ENCODE measurements at regions not wholly inside any gene's neighbourhood (a gene's known extent, or its start where the extent isn't known, plus 50 kb on each side); places are given as distances from the start of the nearest gene placed in this dataset.

DNA sequence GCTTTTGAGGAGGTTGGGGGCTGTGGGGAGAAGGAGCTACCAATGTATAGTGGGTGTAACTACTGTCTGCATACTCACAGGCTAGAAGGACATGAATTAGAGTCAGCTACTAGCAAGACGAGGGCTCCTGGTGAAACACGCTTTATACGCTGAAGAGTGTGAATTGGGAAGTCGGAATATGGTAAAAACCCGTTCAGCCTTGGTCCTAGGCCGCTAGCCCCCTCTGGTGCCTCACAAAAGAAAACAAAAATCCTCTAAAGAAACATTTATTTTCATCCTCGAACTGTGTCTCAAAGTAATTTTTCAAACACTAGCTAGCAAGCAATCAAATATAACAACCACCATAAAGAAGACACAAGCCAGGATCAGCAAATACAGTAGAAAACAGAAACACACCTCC lies 338.1 kb upstream of the SEMA3C start:
- H3K27ac ChIP-seq, result no peak overlapping the region
- CTCF ChIA-PET, result interaction anchor here (0.8 to 0.9 kb wide), 2 partner anchors 10 to 303 kb away, joined by 3 read pairs; no protein-coding TSS in a partner anchor
- POLR2A ChIA-PET, result no interaction called here
- H3K9me3 ChIP-seq, result peaks cover 27% of the 10 kb centered on the region; the same call in 2 of the 3 replicates
- no peak overlapping the region for H3K4me3 ChIP-seq
- ATAC-seq (0 out of 6 replicates have a peak, but pooled peaks of 1 of the 2 experiments have one; percentile 30), DNase-seq (ENCODE audit: low read depth in 1 of 2, low spot score in 1 of 2) (peak in 1 of 2 experiments; percentile 52), FAIRE-seq (no peak)
- WGBS (ENCODE audit: missing lambda C conversion rate), result 66% methylated on average over 7 of the region's 7 CpGs
- no peak overlapping the region for H3K4me2 ChIP-seq
- no peaks in the 10 kb centered on the region for H3K4me1 ChIP-seq
- TF ChIP-seq ZNF302 (CRISPR knock-in tag; IDR thresholded peaks at IDR 0.05) (no peak), EHF (CRISPR knock-in tag; IDR thresholded peaks at IDR 0.05) (no peak), TP53 (CRISPR knock-in tag; IDR thresholded peaks at IDR 0.05) (no peak), RFX5 (IDR thresholded peaks at IDR 0.05) (no peak), RCOR1 (IDR thresholded peaks at IDR 0.05; ENCODE audit: low read depth, low read length) (no peak), HEYL (CRISPR knock-in tag; IDR thresholded peaks at IDR 0.05) (no peak), HOXA7 (CRISPR knock-in tag; IDR thresholded peaks at IDR 0.05) (no peak), GATA3 (IDR thresholded peaks at IDR 0.05; ENCODE audit: borderline replicate concordance) (no peak), JUN (IDR thresholded peaks at IDR 0.05) (no peak), TFCP2L1 (CRISPR knock-in tag; IDR thresholded peaks at IDR 0.05) (no peak), FOSB (CRISPR knock-in tag; IDR thresholded peaks at IDR 0.05) (no peak), ZFP36 (IDR thresholded peaks at IDR 0.05; ENCODE audit: borderline replicate concordance, partially characterized antibody) (no peak), RARB (CRISPR knock-in tag; IDR thresholded peaks at IDR 0.05) (no peak), SMC3 (IDR thresholded peaks at IDR 0.05) (peak; percentile 55), BHLHE40 (IDR thresholded peaks at IDR 0.05; ENCODE audit: low read depth, low read length) (no peak), MAZ (IDR thresholded peaks at IDR 0.05; ENCODE audit: borderline replicate concordance, low read depth, low read length) (no peak), RAD21 (conservative IDR thresholded peaks at IDR 0.05 in 1 of 2, IDR thresholded peaks at IDR 0.05 in 1 of 2) (peak; percentile 38 to 64; a peak in 4 of 5 replicates), RNF2 (IDR thresholded peaks at IDR 0.05; ENCODE audit: borderline replicate concordance, low read depth) (no peak), REST (IDR thresholded peaks at IDR 0.05) (no peak), MYC (IDR thresholded peaks at IDR 0.05; ENCODE audit: borderline replicate concordance, low read length) (no peak)
- TF ChIP-seq, protein P1, sequence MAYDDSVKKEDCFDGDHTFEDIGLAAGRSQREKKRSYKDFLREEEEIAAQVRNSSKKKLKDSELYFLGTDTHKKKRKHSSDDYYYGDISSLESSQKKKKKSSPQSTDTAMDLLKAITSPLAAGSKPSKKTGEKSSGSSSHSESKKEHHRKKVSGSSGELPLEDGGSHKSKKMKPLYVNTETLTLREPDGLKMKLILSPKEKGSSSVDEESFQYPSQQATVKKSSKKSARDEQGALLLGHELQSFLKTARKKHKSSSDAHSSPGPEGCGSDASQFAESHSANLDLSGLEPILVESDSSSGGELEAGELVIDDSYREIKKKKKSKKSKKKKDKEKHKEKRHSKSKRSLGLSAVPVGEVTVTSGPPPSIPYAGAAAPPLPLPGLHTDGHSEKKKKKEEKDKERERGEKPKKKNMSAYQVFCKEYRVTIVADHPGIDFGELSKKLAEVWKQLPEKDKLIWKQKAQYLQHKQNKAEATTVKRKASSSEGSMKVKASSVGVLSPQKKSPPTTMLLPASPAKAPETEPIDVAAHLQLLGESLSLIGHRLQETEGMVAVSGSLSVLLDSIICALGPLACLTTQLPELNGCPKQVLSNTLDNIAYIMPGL (CRISPR knock-in tag; IDR thresholded peaks at IDR 0.05; ENCODE audit: borderline replicate concordance), result no peak
- TF ChIP-seq, protein P2, sequence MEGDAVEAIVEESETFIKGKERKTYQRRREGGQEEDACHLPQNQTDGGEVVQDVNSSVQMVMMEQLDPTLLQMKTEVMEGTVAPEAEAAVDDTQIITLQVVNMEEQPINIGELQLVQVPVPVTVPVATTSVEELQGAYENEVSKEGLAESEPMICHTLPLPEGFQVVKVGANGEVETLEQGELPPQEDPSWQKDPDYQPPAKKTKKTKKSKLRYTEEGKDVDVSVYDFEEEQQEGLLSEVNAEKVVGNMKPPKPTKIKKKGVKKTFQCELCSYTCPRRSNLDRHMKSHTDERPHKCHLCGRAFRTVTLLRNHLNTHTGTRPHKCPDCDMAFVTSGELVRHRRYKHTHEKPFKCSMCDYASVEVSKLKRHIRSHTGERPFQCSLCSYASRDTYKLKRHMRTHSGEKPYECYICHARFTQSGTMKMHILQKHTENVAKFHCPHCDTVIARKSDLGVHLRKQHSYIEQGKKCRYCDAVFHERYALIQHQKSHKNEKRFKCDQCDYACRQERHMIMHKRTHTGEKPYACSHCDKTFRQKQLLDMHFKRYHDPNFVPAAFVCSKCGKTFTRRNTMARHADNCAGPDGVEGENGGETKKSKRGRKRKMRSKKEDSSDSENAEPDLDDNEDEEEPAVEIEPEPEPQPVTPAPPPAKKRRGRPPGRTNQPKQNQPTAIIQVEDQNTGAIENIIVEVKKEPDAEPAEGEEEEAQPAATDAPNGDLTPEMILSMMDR (IDR thresholded peaks at IDR 0.05), result peak; percentile 22; the same call in 1 of the 3 replicates
